Esophagus (tissue), 2 donors: ENCODE measurements at regions not wholly inside any gene's neighbourhood (a gene's known extent, or its start where the extent isn't known, plus 50 kb on each side); places are given as distances from the start of the nearest gene placed in this dataset.
A peak's percentile ranks its signal among the peaks of the same experiment; 100 is the strongest.
"Not testable (repeated sequence)": the region's sequence is repeated elsewhere in the genome, so short reads cannot be mapped to it uniquely, and the experiment has no call there.

Experiments
- H3K27ac ChIP-seq, 2 donors: one replicate each; pipeline ENCODE4 v1.5.1; 2013; ENCODE audit warnings: low read depth in 2 of 2, mild to moderate bottlenecking in 2 of 2, inconsistent platforms in 1 of 2, low read length in 1 of 2, moderate library complexity in 1 of 2
- H3K27me3 ChIP-seq, 2 donors: one replicate each; pipeline ENCODE4 v1.6.1; 2013; ENCODE audit warnings: low read length in 2 of 2, control low read depth in 1 of 2, mild to moderate bottlenecking in 1 of 2; ENCODE audit not compliant: insufficient read depth in 2 of 2, control insufficient read depth in 1 of 2
- H3K36me3 ChIP-seq, 2 donors: one replicate each; pipeline ENCODE4 v1.6.1; 2013; ENCODE audit warnings: low read length in 1 of 2; ENCODE audit not compliant: control insufficient read depth in 2 of 2, insufficient read depth in 2 of 2
- H3K4me1 ChIP-seq, 2 donors: one replicate each; pipeline ENCODE4 v1.6.1; 2013; ENCODE audit warnings: low read length in 1 of 2; ENCODE audit not compliant: control insufficient read depth in 2 of 2, insufficient read depth in 2 of 2
- H3K4me3 ChIP-seq, 2 donors: one replicate each; pipeline ENCODE4 v1.5.1; 2013; ENCODE audit warnings: low read length in 2 of 2, mild to moderate bottlenecking in 2 of 2, low read depth in 1 of 2, moderate library complexity in 1 of 2
- H3K9me3 ChIP-seq, 2 donors: one replicate each; pipeline ENCODE4 v1.6.1; 2013; ENCODE audit warnings: mild to moderate bottlenecking in 2 of 2, low read depth in 1 of 2, low read length in 1 of 2, moderate library complexity in 1 of 2; ENCODE audit not compliant: control insufficient read depth in 2 of 2, insufficient read depth in 1 of 2
- WGBS, 2 donors: extraction: QIAGEN DNeasy Blood & Tissue Kit; methylation state at CpG; one replicate each; pipeline ENCODE4 v1.1.7; 2013; 5-methylcytosine and 5-hydroxymethylcytosine counted together
- donor health status: healthy with polysubstance abuse.
- donor health status: Bipolar disorder and iron deficiency.

DNA sequence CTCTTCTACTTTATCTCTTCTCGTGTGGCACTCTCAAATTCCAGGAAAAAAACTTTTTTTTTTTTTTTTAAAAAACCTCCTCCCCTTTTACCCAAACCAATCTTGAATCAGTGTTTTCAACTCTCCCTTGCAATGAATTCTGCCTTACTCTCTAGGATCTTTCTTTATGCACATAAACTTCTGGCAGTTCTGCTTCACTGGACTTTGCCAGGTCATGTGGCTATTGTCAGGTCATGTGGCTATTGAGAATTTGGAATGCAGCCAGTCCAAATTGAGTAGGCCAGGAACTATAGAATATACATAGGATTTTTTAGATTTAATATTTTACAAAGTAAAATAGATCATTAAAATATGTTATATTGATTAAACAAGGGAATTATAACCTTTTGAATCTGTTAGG, 218.2 kb downstream of the TMTC3 start:
- Histone ChIP-seq H3K27ac (no peak overlapping the region), H3K4me1 (no peaks in the 10 kb centered on the region), H3K9me3 (no peaks in the 10 kb centered on the region), H3K27me3 (no peaks in the 10 kb centered on the region), H3K4me3 (no peak overlapping the region), H3K36me3 (no peaks in the 10 kb centered on the region)
- 72 to 76% methylated on average over 1 of the region's 1 CpG for WGBS, 2 donors

GRCh38 chr12:88361493-88361892, 218.8 kb downstream of the KITLG start:
- Histone ChIP-seq H3K4me3 (no peak overlapping the region), H3K4me1 (no peaks in the 10 kb centered on the region), H3K36me3 (no peaks in the 10 kb centered on the region), H3K27me3 (no peaks in the 10 kb centered on the region), H3K27ac (no peak overlapping the region), H3K9me3 (no peaks in the 10 kb centered on the region)

GRCh38 chr12:88362439-88362838, 217.8 kb downstream of the KITLG start:
- WGBS, 2 donors = 23 to 30% methylated on average over 2 of the region's 2 CpGs
- Histone ChIP-seq H3K9me3 (no peaks in the 10 kb centered on the region), H3K36me3 (no peaks in the 10 kb centered on the region), H3K4me3 (no peak overlapping the region), H3K4me1 (no peaks in the 10 kb centered on the region), H3K27me3 (no peaks in the 10 kb centered on the region), H3K27ac (no peak overlapping the region)

GRCh38 chr12:88365403-88365802, 214.9 kb downstream of the KITLG start:
- Histone ChIP-seq H3K4me1 (no peaks in the 10 kb centered on the region), H3K36me3 (no peaks in the 10 kb centered on the region), H3K9me3 (no peaks in the 10 kb centered on the region), H3K27ac (no peak overlapping the region), H3K4me3 (no peak overlapping the region), H3K27me3 (no peaks in the 10 kb centered on the region)
- 59 to 73% methylated on average over 3 of the region's 3 CpGs for WGBS, 2 donors

DNA sequence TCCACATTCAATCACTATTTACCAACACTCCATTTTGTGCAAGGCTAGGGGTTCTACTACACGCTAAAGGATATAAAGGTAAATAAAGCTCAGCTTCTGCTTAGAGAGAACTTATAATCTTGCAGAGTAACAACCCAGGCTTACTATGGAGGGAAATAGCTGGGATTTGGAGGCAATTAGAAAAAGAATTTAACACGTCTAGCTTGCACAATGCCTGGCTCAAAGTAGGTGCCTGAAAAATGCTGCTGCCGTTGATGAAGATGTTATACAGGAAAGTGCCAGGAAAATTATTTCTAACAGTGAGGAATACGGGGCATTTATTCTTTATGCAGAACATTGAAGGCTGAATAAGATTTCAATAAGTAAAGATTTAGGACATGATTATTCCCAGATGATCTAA, 214.2 kb downstream of the KITLG start:
- Histone ChIP-seq H3K27me3 (no peaks in the 10 kb centered on the region), H3K9me3 (no peaks in the 10 kb centered on the region), H3K27ac (no peak overlapping the region), H3K36me3 (no peaks in the 10 kb centered on the region), H3K4me1 (no peaks in the 10 kb centered on the region), H3K4me3 (no peak overlapping the region)
- WGBS, 2 donors = 76 to 78% methylated on average over 4 of the region's 4 CpGs

GRCh38 chr12:88367231-88367630, 213.0 kb downstream of the KITLG start:
- no peaks in the 10 kb centered on the region for H3K9me3 ChIP-seq
- no peaks in the 10 kb centered on the region for H3K27me3 ChIP-seq
- no peak overlapping the region for H3K4me3 ChIP-seq
- no peaks in the 10 kb centered on the region for H3K4me1 ChIP-seq
- no peaks in the 10 kb centered on the region for H3K36me3 ChIP-seq
- no peak overlapping the region for H3K27ac ChIP-seq

DNA sequence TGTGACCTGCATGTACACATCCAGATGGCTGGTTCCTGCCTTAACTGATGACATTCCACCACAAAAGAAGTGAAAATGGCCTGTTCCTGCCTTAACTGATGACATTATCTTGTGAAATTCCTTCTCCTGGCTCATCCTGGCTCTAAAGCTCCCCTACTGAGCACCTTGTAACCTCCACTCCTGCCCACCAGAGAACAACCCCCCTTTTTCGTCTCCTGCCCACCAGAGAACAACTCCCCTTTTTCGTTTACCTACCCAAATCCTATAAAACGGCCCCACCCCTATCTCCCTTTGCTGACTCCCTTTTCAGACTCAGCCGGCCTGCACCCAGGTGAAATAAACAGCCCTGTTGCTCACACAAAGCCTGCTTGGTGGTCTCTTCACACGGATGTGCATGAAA, 212.2 kb downstream of the KITLG start:
- not testable (repeated sequence) for H3K9me3 ChIP-seq, H3K36me3 ChIP-seq, H3K4me1 ChIP-seq, H3K27ac ChIP-seq, H3K4me3 ChIP-seq, H3K27me3 ChIP-seq
- 80 to 86% methylated on average over 5 of the region's 5 CpGs for WGBS, 2 donors

- Histone ChIP-seq H3K27me3 (no peaks in the 10 kb centered on the region), H3K36me3 (no peaks in the 10 kb centered on the region), H3K4me3 (no peak overlapping the region), H3K4me1 (peaks cover 0 to 6% of the 10 kb centered on the region in 2 donors), H3K27ac (peak overlapping the region; percentile 24 to 49), H3K9me3 (no peaks in the 10 kb centered on the region)
- 65 to 87% methylated on average over 7 of the region's 7 CpGs for WGBS, 2 donors
These were observed 208.7 kb downstream of the KITLG start for GRCh38 chr12:88371416-88372183.

GRCh38 chr12:88375306-88376305, 204.7 kb downstream of the KITLG start:
- Histone ChIP-seq H3K9me3 (no peaks in the 10 kb centered on the region), H3K36me3 (no peaks in the 10 kb centered on the region), H3K27me3 (no peaks in the 10 kb centered on the region), H3K4me3 (no peak overlapping the region), H3K27ac (peak overlapping the region in 1 of 2 donors; percentile 71), H3K4me1 (peaks cover 0 to 6% of the 10 kb centered on the region in 2 donors)
- 73 to 76% methylated on average over 6 of the region's 6 CpGs for WGBS, 2 donors
